Esophagus mucosa (tissue), 1 donor: ENCODE measurements at regions not wholly inside any gene's neighbourhood (a gene's known extent, or its start where the extent isn't known, plus 50 kb on each side); places are given as distances from the start of the nearest gene placed in this dataset.
"Not testable (repeated sequence)": the region's sequence is repeated elsewhere in the genome, so short reads cannot be mapped to it uniquely, and the experiment has no call there.

Experiments used
- ATAC-seq: fragments of 200-7000 bp; cut with Tn5 transposase; one replicate; pipeline ENCODE4 v1.9.1; 2020
- donor health status: DM: yes; HTN: yes; CAD: no.

DNA sequence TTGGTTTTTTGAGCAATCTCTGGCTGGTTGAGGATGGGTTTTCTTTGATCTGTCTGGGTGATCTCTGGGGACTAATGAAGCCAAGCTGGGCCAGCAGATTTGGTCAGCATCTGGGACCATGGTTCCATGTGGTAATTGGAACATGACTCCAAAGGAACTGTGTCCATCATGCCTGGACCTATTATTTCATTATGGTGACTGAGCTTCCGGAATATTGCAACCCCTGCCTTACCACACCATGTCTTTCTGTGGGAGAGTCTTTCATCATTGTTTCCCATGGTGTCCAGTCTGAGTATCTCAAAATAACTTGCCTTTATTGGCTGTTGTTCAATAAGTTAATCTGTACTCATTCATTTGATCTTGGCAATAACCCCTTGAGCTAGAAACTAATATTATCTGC, 624.9 kb upstream of the TBX3 start:
- no peak for ATAC-seq

DNA sequence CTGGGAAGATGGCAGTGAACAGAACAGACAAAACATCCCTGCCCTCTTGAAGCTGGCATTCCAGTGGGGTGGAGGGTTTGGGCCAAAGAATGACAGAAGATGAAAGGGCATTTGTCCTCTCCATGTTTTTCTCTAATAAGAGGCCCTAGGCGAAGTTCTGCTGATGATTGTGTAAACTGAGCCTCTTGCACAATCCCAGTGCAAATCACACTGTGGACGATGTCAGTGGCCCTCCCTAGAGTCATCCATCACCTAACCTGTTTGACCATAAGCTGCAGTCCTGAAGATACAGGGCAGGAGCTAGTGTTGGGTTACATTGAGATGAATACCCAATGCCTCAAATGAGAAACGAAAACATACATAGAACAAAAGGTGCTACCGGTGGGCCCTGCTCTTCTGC, 622.4 kb upstream of the TBX3 start:
- ATAC-seq, result no peak

DNA sequence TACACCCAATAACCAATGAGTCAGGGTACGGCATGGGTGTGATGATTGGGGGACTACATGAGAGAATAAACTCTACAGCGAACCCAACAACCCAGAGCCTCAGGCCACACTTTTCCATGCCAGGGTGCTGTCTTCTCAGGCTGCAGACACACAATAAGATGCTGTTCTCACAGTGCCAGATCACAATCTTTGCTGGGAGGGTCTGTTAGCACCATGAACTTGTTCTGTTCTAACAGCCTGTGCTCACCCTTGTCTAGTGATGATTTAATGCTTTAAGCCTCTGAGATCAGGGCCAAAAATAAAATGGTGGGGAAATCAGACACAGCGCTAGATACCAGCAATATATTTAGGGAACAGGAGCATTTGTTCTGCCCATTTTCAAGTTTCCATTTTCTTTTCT, 621.9 kb upstream of the TBX3 start:
- no peak for ATAC-seq

DNA sequence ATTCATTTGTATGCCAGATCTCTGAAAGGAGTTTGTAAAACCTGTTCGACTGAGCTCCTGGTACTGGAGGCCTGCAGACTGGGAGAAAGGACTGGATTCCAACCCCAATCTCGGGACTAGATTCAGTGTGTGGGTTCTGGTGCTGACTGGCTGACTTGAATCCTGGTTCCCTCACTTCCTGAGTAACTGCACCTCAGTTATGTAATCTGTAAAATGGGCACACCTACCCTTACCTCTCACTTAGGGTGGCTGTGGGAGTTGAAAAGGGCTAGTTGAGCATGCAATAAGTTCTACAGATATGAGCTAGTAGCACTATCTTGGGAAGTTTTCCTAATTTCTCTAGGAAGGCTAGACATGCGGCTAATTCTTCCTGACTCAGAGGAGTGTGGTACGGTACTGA, 621.3 kb upstream of the TBX3 start:
- ATAC-seq, result no peak

DNA sequence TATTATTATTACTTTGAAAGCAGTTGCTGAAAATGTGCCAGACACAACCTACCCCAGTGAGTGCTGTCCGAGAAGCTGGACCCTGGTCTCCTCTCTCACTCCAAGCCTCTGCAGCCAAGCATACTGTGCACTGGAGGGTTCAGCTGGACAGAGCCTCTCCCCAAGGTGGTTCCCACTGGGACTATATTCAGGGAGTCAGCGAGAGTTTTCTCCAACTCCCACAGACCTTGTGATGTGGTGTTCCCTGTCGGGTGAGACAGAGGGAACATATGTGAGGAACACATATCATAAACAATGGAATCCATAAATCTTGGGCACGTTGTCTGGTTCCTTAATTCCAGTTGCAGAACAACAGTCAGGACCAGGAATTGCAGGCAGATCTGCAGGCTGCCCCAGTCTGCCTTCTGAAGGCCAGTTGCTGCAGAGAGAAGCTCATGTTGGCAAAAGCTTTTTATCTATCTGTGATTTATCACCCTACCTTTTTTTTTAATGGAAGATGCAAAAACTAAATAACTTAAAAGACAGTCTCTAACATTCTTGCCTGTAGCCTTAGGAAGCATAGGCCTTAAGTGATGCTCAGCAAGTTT, 619.8 kb upstream of the TBX3 start:
- ATAC-seq, result no peak

DNA sequence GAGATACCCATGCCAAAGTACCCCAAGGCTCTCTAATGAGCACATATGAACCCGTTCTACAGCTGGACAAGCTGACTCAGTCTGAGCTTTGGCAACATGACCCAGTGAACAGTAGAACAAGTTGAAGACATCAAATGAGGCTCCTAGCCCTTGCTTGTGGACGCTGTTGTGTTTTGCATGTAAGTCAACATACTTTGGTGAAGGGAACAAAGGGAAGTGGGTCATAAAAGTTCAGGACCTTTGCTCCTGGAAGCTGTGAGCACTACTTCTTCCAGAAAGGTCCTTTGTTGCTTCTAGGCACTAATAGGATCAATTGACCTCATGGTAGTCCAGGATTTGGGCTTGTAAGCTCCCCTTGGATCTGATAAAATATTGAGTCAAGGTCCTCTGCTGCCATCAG, 613.5 kb upstream of the TBX3 start:
- no peak for ATAC-seq

DNA sequence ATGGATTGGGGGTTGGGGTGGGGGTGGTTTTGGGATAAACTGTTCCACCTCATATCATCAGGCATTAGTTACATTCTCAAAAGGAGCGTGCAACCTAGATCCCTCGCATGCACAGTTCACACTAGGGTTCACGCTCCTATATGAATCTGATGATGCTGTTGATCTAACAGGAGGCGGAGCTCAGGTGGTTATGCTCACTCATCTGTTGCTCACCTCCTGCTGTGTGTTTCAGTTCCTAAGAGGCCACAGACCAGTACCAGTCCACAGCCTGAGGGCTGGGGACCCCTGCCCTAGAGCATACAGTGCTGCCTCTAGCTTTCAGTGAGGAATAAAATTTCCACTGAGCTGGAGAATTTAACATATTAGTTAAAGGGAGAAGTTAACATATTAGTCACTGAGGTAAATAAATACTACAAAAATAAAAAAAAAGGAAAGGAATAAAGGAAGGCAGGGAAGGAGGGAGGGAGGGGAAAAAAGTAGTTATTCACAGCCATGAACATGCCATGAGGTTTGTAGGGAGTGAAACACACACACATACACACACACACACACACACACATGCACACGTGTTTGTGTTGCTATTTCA, 612.7 kb upstream of the TBX3 start:
- no peak for ATAC-seq

DNA sequence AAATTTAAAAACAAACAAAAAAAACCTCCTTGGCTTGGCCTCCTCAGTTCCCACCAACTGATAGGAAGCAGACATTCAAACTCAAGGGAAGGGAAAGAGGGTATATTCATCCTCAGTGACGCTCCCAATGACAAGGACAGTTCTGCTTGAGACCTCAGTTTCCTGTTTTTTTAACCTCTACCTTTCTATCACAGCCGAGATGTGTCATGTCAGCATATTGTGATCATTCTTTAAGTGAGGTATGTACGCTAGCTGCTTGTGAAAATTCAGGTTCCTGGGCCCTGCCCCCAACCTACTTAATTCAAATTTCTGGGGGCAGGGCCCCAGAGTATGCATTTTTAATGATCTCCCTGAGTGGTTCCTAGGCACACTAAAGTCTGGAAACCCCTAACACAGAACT, 611.9 kb upstream of the TBX3 start:
- no peak for ATAC-seq

DNA sequence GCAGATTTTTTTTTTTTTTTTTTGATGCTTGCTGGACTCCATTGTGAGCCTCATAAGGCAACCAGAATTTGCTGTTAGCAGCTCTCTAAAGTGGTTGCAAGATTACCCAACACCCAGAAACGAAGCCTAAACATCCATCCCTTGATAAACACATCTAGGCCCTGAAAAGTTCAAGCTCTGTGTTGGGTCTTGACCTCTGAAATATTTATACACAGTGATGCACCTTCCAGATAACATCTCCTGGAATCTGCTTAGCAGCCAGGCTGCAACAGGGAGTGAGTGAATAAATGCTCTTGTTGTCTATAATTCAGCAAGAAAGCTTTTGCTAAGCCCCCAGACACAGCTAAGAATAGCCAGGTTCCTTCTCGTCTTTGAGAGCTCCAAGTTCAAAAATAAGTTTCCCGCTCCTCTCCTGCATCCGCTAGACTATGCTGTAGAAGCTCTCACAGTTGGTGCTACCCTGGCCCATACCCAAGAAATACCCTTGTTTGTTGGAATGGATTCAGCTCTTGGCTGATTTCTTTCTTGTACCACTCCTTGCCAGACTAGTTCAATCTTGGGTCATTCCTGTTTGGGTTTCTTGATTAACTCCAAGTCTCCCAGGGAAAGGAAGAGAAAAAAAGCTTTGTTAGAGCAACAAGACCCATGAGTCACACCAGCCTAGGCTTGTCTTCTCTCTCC, 610.6 kb upstream of the TBX3 start:
- ATAC-seq, result no peak

DNA sequence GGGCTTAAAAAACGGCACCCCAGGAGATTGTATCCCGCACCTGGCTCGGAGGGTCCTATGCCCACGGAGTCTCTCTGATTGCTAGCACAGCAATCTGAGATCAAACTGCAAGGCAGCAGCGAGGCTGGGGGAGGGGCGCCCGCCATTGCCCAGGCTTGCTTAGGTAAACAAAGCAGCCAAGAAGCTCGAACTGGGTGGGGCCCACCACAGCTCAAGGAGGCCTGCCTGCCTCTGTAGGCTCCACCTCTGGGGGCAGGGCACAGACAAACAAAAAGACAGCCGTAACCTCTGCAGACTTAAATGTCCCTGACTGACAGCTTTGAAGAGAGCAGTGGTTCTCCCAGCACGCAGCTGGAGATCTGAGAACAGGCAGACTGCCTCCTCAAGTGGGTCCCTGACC, 601.5 kb upstream of the TBX3 start:
- not testable (repeated sequence) for ATAC-seq

DNA sequence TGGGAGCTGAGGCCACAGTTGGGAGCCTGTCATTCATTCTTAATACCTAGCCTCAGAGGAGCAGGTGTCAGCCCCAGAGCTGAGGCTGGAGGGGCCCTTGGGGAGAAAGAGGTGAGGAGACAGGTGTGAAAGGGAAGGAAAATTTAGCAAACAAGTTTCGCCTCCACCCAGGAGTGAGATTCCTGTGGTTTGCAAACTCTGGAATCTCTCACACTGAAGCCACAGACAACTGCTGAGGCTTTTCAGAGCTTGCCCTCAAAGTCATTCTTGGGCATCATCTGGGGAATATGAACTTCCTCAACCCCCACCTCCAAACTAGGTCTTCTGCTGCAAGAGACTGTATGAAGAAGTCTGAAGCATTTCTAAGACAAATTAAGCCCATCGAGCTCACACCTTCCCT, 589.5 kb upstream of the TBX3 start:
- no peak for ATAC-seq

DNA sequence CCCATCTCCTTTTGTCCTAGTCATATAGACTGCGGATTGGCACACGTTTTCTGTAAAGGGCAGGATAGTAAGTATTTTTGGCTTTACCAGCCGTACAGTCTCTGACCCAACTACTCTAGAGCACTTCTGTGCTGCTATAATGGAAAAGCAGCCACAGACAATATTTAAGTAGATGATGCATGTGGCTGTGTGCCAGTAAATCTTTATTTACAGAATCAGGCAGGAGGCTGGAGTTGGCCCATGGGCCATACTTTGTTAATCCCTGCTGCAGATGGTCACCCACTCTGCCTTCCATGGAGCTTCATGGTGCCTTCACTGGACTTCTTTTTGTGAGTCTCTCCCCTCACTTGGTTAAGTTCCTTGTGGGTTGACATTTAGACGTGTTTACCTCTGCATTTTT, 584.5 kb upstream of the TBX3 start:
- ATAC-seq, result no peak

DNA sequence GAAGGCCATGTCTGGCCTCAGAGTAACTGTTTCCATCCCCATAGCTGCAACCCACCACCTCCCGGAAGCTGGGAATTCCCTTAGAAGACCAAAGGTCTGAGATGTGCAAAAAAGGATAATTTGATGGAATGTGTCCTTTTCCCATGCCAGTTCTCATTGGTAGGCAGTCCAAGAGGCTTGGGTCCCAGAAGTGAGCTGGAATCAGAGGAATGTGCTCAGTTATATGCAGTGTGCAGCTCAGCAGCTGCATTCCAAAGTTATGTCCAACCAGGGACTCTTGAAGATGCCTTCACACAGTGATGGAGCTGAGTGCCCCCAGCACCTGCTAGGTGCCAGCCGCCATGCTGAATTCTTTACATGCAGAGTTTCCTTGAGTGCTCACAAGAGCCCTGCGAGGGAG, 583.9 kb upstream of the TBX3 start:
- ATAC-seq, result no peak

DNA sequence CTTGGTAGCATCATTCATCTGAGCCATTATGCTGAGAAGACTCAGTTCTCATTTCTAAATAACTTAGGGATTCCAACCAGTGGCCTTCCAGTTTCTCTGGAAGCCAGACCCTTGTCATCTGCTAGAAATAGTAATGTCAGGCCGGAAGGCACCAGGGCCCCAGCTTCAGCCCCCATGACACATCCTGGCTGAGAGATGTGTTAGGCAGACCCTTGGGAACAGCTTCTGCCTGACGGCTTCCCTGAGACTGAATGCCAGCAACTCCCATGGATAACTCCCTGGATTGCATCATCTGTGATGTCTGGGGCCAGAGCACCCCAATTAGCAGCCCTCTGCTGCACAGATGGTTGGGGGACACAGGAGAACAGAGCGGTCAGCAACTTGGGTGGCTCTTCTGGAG, 583.5 kb upstream of the TBX3 start:
- ATAC-seq, result no peak

DNA sequence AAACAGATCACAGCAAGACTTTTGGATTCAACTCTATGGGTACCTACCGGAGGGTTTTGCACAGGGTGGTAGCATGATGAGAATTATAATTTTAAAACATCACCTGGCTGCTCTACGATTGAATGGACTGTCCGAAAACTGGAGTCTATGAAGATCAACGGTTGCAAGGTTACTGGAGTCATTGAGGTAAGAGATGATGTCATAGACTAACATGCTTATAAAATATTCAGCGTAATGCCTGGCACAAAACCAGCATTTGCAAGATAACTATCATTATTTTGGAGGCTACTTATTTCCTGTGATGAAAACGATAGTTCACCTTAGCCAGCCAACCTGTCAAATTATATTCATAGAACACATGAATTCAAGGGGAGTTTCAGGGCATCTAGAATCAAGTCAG, 580.6 kb upstream of the TBX3 start:
- no peak for ATAC-seq

DNA sequence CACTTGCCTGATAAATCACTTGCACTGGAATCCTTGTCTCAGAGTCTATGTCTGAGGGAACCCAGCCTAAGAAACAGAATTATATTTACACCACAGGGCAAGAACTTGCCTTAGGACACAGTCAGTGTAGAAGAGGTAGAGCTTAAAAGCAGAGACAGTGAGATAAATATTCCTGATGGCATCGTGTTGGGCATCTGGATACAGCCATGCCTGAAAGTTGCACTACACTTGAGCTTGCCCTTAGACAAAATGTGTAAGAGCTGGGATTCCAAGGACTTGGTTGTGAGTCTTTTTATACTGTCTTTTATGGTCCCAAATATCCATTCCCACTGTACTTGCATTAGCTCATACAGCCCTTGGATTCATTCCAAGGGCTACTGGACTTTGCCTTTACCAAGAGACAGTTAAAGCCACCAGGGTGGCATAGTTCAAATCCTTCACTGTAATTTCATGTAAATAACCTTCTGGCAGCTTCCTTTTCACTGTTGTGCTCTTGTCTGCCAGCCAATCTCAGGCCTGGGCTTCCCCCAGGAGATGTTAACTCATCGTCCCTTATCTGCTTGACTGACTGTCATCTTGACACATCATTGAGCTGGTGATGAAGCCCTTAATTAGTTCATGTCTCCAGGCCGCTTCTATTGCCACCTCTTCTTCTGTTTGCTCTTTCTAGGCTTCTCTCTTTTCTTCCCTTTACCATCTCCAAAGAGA, 577.9 kb upstream of the TBX3 start:
- no peak for ATAC-seq

DNA sequence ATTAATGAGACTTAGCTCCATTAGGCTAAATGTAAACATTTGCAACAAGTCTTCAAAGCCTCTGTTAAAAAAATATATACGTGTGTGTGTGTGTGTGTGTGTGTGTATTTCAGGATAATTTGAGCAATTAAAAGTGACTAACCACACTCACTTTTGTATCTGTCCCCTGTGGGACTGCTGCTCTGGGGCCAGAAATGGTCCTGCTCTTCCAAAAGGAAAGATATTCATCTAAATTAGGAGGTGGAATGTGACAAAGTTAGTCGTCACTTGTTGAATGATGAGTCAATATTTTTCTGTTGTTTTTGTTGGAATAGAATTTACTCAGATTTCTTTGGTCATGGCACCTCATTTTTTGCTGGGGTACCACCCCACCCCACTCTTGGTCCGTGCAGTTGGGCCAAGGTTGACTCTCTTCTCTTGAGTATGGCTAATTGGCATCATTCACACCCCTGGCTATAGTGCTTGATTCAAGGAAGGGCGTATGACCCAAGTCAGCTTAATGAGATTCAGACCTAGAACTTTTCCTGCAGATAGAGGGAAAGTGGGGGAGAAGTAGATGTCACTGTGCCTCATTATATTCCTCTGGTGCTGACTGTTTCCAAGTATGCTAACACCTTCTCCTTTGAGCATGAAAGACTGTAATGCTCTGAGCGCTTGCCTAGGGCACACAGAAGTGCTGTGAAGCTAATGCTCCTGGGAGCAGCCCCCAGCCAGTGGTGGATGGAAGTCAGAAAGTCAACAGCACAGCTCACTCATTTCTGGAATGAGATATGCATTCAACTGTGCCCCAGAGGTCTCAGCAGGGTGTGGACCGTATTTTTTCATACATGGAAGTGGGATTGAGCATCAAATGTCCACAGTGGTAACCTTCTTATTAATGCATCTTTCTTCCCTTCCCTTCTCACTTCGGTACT, 577.0 kb upstream of the TBX3 start:
- ATAC-seq, result no peak

DNA sequence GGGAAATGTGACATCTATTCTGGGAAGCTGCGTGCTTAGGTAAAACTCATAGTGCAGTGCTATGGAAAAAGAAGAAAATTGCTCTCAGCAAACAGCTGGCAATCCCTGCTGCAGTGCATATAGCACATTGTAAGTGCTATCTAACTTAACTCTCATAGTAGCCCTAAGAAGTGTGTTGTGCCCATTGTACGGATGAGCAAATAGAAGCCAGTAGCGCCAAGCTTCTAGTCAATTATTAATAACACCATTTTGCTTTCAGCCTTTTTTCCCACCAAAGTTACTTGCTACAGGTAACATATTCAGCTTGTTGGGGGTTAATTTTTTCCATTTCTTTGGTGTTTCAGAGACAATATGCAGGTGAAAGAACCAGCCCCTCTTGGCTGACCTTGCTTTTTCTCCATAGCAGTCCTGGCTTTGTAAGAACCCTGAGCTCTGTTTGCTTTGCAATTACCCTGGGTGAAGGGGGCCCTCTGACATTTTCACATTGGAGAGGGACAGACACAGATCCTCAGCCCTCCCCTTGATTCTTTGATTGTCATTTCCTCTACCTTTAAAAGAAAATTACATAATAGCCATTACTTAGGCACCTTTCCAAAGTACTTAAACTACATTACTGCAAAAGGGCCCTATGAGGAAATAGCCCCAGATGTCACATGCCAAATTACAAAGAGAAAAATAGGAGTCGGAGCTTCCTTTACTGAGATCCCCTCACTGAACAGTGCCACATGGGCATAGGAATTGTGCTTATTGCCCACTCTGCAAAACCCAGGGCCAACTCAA, 576.2 kb upstream of the TBX3 start:
- no peak for ATAC-seq

DNA sequence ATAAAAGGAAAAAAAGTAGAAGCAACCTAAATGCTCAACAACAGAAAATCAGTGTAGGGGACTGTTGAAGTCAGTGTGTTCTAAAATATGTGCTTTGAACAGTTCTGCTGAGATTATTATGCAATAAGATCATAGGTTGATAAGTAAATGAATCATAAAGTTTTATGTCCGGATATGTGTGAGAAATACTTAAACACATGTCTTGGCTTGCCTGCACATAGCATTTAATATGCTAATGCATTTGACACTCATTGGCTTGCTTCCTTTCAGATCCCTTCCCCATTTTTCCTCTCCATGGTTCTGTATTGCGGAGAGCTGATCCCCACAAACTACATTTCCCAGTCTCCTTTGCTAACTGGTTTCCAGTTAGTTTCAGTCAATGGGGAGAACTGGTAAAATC, 573.8 kb upstream of the TBX3 start:
- peak; percentile 93 for ATAC-seq

DNA sequence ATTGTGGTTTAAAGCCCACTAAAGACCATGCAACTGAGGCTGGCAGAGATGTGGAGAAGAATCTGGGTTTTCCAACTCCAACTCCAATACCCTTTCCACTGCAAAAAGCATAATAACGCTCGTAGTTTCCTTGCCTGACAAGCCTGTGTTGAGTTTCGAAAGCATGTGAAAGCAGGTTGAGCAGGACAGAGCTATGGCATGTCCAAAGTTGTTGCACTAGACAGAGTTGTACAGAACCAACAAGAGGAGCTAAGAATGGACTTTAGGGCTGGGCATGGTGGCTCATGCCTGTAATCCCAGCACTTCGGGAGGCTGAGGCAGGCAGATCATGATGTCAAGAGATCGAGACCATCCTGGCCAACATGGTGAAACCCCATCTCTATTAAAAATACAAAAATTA, 572.0 kb upstream of the TBX3 start:
- peak; percentile 70 for ATAC-seq

DNA sequence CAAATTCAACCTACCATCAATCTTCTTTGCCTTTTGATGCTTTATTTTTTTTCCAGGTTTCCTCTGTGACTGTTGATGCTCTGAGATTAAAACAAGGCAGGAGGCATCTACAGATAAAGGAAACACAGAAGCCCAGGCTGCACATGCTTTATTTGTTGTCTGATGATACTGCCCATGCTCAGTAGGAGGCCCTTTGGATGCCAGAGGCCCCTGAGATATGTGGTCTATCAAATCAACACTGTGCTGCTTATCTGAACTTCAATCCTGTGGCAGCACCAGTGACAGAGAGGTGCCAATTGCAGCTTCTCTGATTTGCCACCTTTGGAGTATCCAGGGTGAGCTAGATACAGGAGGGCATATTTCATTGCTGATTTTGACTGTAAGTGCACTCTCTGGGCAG, 571.3 kb upstream of the TBX3 start:
- no peak for ATAC-seq

DNA sequence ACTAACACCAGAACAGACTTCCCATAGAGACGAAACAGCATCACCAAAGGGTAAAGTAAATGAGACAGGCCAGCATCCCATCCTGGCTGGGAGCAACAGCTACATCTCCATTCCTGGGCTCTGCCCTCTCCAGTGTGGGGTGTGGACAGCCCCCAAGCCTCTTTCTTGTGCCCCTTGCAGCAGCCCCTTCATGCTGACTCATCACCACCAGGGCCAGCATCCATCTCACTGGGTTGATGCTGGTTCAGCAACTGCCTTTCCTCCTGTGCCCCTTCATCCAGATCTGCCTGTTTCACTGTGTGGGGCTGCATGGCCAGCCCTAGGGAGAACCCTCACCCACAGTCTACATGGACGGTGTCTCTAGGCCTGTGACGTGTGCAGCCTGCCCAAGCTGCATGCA, 569.1 kb upstream of the TBX3 start:
- no peak for ATAC-seq
